ENCODE measurements at regions not wholly inside any gene's neighbourhood (a gene's known extent, or its start where the extent isn't known, plus 50 kb on each side); places are given as distances from the start of the nearest gene placed in this dataset.

DNA sequence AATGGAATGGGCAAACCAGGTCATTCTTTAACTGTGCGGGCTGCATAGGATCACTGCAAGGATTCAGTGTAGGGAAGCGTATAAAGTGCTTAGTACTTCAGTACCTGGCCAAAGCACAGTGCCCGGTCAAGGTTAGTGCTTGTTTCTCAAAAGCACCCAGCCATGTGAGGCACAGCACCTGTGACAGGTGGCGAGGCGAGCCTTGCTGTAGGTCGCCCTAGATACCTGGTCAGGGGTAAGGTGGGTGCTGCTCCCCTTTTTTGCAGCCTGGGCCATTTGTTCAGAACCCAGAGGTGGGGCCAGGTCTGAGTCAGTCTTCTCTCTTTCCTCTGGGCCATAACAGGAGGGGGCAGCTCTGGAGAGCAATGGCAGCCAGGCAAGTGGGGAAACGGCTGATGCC, 172.0 kb downstream of the IRF8 start:
- H3K4me3 ChIP-seq: no peak overlapping the region
- intact Hi-C loops (cut with DNase I; ENCODE audit: low total_unique reads): loop anchor here (5.0 kb wide), 1 partner anchor 451 kb away; no protein-coding TSS in a partner anchor
- TF ChIP-seq POLR2AphosphoS5 (IDR thresholded peaks at IDR 0.05) (no peak), EP300 (IDR thresholded peaks at IDR 0.05) (no peak), POLR2A (IDR thresholded peaks at IDR 0.05) (no peak)
- TF ChIP-seq, protein P1, sequence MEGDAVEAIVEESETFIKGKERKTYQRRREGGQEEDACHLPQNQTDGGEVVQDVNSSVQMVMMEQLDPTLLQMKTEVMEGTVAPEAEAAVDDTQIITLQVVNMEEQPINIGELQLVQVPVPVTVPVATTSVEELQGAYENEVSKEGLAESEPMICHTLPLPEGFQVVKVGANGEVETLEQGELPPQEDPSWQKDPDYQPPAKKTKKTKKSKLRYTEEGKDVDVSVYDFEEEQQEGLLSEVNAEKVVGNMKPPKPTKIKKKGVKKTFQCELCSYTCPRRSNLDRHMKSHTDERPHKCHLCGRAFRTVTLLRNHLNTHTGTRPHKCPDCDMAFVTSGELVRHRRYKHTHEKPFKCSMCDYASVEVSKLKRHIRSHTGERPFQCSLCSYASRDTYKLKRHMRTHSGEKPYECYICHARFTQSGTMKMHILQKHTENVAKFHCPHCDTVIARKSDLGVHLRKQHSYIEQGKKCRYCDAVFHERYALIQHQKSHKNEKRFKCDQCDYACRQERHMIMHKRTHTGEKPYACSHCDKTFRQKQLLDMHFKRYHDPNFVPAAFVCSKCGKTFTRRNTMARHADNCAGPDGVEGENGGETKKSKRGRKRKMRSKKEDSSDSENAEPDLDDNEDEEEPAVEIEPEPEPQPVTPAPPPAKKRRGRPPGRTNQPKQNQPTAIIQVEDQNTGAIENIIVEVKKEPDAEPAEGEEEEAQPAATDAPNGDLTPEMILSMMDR (IDR thresholded peaks at IDR 0.05): no peak
- H3K9me3 ChIP-seq: no peaks in the 10 kb centered on the region
- peaks cover 0 to 7% (median 4%) of the 10 kb centered on the region in 4 donors for H3K4me1 ChIP-seq
- H3K27me3 ChIP-seq: peaks cover 0 to 30% (median 5%) of the 10 kb centered on the region in 3 donors
- DNase-seq: no peak
- no peak overlapping the region for H3K27ac ChIP-seq
- H3K36me3 ChIP-seq: no peaks in the 10 kb centered on the region
- 66 to 90% (median 86%) methylated on average over 6 to 7 of the region's 7 CpGs for WGBS, 5 donors

- Histone ChIP-seq H3K4me3 (no peak overlapping the region), H3K4me1 (peaks cover 0 to 7% (median 4%) of the 10 kb centered on the region in 4 donors), H3K9me3 (no peaks in the 10 kb centered on the region), H3K36me3 (no peaks in the 10 kb centered on the region), H3K27me3 (peaks cover 0 to 30% (median 5%) of the 10 kb centered on the region in 3 donors), H3K27ac (no peak overlapping the region)
- intact Hi-C loops (cut with DNase I; ENCODE audit: low total_unique reads): loop anchor here (5.0 kb wide), 1 partner anchor 451 kb away; no protein-coding TSS in a partner anchor
- TF ChIP-seq POLR2A (IDR thresholded peaks at IDR 0.05) (no peak), POLR2AphosphoS5 (IDR thresholded peaks at IDR 0.05) (no peak)
- TF ChIP-seq, protein P1 (IDR thresholded peaks at IDR 0.05): no peak
- WGBS, 5 donors: 68 to 78% (median 77%) methylated on average over 12 of the region's 12 CpGs
- no peak for DNase-seq
Measured at GRCh38 chr16:86071611-86072240, 172.8 kb downstream of the IRF8 start.

- Histone ChIP-seq H3K4me3 (no peak overlapping the region), H3K36me3 (no peaks in the 10 kb centered on the region), H3K9me3 (no peaks in the 10 kb centered on the region), H3K27me3 (peaks cover 0 to 28% (median 5%) of the 10 kb centered on the region in 3 donors), H3K27ac (no peak overlapping the region), H3K4me1 (peaks cover 0 to 7% (median 4%) of the 10 kb centered on the region in 4 donors)
- intact Hi-C loops (cut with DNase I; ENCODE audit: low total_unique reads): loop anchor here (5.0 kb wide), 1 partner anchor 450 kb away; no protein-coding TSS in a partner anchor
- DNase-seq: peak; percentile 61 to 91
- TF ChIP-seq, protein P1 (IDR thresholded peaks at IDR 0.05): peak in 5 of 7 experiments; percentile 24 to 73 (median 72)
- TF ChIP-seq POLR2AphosphoS5 (IDR thresholded peaks at IDR 0.05): no peak
- no peak for TF ChIP-seq POLR2A (IDR thresholded peaks at IDR 0.05)
- TF ChIP-seq EP300 (IDR thresholded peaks at IDR 0.05): no peak
- WGBS, 5 donors: 40 to 48% (median 43%) methylated on average over 21 of the region's 21 CpGs
Measured at GRCh38 chr16:86072328-86073102, 173.6 kb downstream of the IRF8 start.

DNA sequence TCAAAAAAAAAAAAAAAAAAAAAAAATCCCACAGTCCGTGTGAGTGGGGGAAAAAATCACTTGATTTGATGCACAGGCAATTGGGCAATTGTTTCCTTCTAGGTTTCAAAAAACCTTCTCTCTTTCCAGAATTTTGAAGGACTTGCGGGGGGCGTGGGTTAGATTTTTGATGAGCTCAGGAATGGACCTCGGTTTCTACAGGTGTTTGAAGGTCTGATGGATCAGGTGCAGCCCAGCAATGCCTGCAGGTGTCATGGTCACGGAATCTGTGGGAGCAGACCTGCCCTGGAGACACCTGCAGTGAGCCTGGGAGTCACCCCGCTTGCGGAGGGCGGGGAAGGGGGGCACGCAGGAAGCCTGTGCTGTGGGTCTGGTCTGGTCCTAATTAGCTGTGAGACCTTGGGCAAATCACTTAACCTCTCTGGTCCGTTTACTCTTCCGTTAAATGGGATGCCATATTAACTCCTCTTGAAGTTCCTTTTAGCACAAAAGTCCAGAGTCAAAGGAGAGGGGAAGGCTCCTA, 174.2 kb downstream of the IRF8 start:
- TF ChIP-seq POLR2AphosphoS5 (IDR thresholded peaks at IDR 0.05): no peak
- no peak for TF ChIP-seq EP300 (IDR thresholded peaks at IDR 0.05)
- TF ChIP-seq, protein P1 (IDR thresholded peaks at IDR 0.05): no peak
- no peak for TF ChIP-seq POLR2A (IDR thresholded peaks at IDR 0.05)
- peaks cover 0 to 22% (median 5%) of the 10 kb centered on the region in 3 donors for H3K27me3 ChIP-seq
- H3K27ac ChIP-seq: peak overlapping the region in 1 of 5 donors; percentile 5
- DNase-seq: no peak
- peaks cover 0 to 7% (median 4%) of the 10 kb centered on the region in 4 donors for H3K4me1 ChIP-seq
- WGBS, 5 donors: 59 to 68% (median 61%) methylated on average over 11 of the region's 11 CpGs
- H3K9me3 ChIP-seq: no peaks in the 10 kb centered on the region
- no peak overlapping the region for H3K4me3 ChIP-seq
- intact Hi-C loops (cut with DNase I; ENCODE audit: low total_unique reads): loop anchor here (5.0 kb wide), 1 partner anchor 449 kb away; no protein-coding TSS in a partner anchor
- no peaks in the 10 kb centered on the region for H3K36me3 ChIP-seq
